CD4-positive, alpha-beta T cell treated with Interleukin-6 for 4 hours (primary cell): ENCODE measurements at regions not wholly inside any gene's neighbourhood (a gene's known extent, or its start where the extent isn't known, plus 50 kb on each side); places are given as distances from the start of the nearest gene placed in this dataset.

ENCODE experiments used
- DNase-seq: peaks from one replicate; pipeline ENCODE4 v3.0.0-alpha.2; 2020; ENCODE audit warnings: mixed read lengths

- no peak for DNase-seq
Measured at GRCh38 chr10:78577712-78578111, 491.1 kb upstream of the ZMIZ1 start.

DNA sequence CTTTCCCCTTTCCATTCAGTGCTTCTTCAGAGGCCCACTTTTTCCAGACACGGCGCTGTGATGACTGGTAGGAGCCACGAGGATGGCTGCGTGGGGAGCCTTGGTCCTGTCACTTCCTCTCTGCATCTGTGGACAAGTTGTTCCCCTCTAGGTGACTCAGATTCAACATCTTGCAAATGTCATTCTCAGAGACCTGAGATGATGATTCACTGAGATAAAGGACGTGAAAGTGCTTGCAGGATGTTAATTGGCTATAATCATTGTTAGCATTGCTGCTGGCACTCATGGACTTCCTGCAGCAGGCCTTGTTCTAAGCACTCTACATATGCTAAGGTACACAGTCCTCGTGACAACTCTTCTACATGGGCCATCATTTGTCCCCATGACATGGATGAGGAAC, 489.8 kb upstream of the ZMIZ1 start:
- no peak for DNase-seq

DNA sequence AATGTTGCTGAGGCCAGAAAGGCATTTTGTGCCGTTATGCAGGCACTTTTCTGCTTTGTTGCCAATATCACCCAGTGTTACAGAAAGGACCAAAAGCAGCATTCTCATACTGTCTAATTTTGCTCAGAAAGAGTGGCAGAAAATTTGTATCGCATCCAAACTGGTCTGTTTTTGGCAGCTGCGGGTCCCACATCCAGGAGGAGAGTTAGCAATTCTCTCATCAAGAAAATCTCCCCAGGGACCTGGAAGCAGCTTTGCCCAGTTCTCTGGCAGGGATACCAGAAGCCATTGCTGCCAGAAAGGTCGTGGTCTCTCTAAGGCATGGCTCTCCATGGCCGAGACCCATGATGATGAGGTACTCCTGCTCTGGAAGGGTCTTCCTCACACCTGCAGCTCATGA, 489.2 kb upstream of the ZMIZ1 start:
- DNase-seq: no peak

DNA sequence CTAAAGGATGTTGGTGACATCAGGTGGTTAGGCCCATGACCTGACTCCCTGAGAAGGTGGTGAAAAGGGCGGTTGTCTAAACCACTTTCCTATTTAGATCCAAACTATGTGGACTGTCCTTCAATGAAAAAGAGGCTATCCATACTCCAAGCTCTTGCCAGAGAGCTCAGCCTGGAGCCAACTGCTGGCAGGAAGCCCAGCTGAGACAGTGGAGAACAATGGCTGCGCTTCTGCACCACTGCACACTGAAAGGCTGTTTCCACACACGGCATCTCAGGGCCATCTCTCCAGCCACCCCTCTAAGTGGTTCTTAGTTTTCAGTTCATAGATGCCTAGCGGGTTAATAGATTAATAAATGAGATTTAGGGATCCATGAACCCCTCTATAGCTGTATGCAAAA, 488.8 kb upstream of the ZMIZ1 start:
- no peak for DNase-seq

GRCh38 chr10:78581133-78581694, 487.6 kb upstream of the ZMIZ1 start:
- DNase-seq: no peak

DNA sequence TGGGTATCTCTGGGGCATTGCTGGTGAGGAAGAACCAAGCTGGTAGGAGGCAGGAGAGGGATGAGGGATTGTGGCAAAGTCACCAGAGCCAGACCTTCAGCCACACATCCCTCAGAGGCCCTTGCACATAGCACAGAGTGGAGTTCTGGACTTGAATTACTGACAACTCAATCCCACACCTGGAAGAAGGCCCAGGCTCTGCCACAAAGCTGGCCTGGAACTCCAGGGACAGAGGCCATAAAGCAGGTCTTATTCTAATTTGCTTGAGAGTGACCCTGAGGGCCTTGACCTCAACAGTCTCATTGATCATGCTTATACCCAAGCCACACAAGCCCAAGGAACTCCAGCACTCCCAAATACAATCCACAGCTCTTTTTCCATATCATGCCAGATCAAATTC, 486.2 kb upstream of the ZMIZ1 start:
- DNase-seq: no peak

DNA sequence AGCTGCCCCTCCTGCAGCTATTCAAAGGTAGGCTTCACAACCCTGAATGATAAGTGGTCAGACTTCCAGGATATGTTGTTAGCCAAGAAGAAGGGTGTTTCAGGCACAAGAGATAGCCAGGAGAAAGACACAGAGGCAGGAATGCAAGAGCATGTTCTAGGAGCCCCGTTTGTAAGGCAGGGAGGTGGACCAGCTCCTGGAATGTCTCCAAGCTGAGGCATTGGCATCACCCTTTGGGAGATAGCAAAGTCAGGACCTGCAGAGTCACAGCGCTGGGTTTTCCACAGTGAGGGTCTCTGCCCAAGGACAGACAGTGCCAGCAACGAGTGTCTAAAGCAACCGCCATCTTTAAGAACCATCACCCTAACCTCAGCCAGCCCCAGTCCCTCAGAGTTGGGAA, 484.5 kb upstream of the ZMIZ1 start:
- no peak for DNase-seq

GRCh38 chr10:78584681-78585080, 484.1 kb upstream of the ZMIZ1 start:
- DNase-seq: no peak

GRCh38 chr10:78585952-78586351, 482.8 kb upstream of the ZMIZ1 start:
- no peak for DNase-seq

- DNase-seq: no peak
Measured at GRCh38 chr10:78588194-78588811, 480.5 kb upstream of the ZMIZ1 start.

DNA sequence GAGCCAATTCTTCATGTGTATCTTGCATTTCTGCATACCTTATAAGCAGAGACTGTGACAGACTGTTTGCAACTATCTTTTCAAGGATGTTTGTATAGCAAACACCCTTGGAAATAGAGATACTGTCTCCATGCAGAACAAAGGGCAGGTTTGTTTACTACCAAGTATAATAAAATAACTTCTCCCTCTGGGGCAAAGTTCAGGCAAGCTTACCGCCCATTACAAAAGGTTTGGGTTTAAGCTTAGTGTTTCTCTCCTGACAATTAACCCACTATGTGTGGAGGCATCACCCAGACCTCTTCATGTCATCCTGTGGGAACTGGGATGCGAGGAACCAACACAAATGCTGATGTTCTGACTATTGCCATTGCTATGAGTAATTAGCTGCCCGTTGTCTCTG, 479.1 kb upstream of the ZMIZ1 start:
- DNase-seq: no peak

- DNase-seq: no peak
Measured at GRCh38 chr10:78591066-78591465, 477.7 kb upstream of the ZMIZ1 start.

- DNase-seq: no peak
Measured at GRCh38 chr10:78594559-78595268, 474.1 kb upstream of the ZMIZ1 start.

DNA sequence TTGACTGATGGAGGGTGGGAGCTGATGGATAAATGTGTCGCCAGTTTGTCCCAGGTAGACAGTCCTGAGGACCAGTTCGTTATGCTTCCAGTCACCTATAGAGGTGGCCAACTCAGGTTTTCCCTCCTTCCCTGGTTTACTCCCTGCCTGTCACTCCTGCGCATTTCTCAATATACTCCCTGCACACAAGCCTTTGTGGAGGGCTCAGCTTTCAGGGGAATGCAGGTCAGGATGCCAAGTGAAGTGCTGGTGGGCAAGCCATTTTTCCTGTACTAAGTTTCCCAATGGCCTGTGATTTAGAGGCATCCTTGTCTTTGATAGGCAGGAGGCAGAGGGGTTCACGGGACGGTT, 473.5 kb upstream of the ZMIZ1 start:
- DNase-seq: no peak

- no peak for DNase-seq
Measured at GRCh38 chr10:78596556-78596955, 472.2 kb upstream of the ZMIZ1 start.

- no peak for DNase-seq
Measured at GRCh38 chr10:78597796-78598555, 470.8 kb upstream of the ZMIZ1 start.

GRCh38 chr10:78599122-78599853, 469.5 kb upstream of the ZMIZ1 start:
- DNase-seq: no peak

- no peak for DNase-seq
Measured at GRCh38 chr10:78600121-78600665, 468.6 kb upstream of the ZMIZ1 start.

- no peak for DNase-seq
Measured at GRCh38 chr10:78600740-78601139, 468.0 kb upstream of the ZMIZ1 start.

- no peak for DNase-seq
Measured at GRCh38 chr10:78602201-78602932, 466.4 kb upstream of the ZMIZ1 start.

GRCh38 chr10:78604286-78604685, 464.5 kb upstream of the ZMIZ1 start:
- no peak for DNase-seq

- DNase-seq: no peak
Measured at GRCh38 chr10:78604721-78605120, 464.0 kb upstream of the ZMIZ1 start.
